A673 (cell line): ENCODE measurements at regions not wholly inside any gene's neighbourhood (a gene's known extent, or its start where the extent isn't known, plus 50 kb on each side); places are given as distances from the start of the nearest gene placed in this dataset.

Experiments used
- BruUV-seq: library from RNA; stranded (reverse); fragments of 400-500 nt; replicated peaks from 2 replicates; lab custom pipeline; 2021; lab: Mats Ljungman, UMichigan
- CTCF ChIA-PET: fragments of 300-600 bp; sonication (Branson Sonifier 250); formaldehyde crosslinking; loops from one replicate; lab custom pipeline; 2022; ENCODE audit warnings: antibody characterized with exemption; lab: Charles Lee
- POLR2A ChIA-PET: fragments of 300-600 bp; sonication (Branson Sonifier 250); formaldehyde crosslinking; loops from one replicate; lab custom pipeline; 2022; ENCODE audit warnings: antibody characterized with exemption; ENCODE audit not compliant: low non-redundant PET; lab: Charles Lee
- DNase-seq: peaks from one replicate; pipeline ENCODE4 v3.0.0-alpha.2; 2015; ENCODE audit warnings: low spot score
- H3K27ac ChIP-seq: fragments of 200-600 bp; sonication (generic); 2 replicates; pipeline ENCODE4 v1.5.1; 2016; ENCODE audit warnings: mixed run types, low read depth, mild to moderate bottlenecking, mixed read lengths, antibody characterized with exemption, low read length; ENCODE audit not compliant: poor library complexity, severe bottlenecking
- H3K27me3 ChIP-seq: fragments of 200-600 bp; sonication (generic); replicated peaks from 2 replicates; pipeline ENCODE4 v1.6.1; 2017; ENCODE audit warnings: mixed run types, low read depth, mild to moderate bottlenecking, mixed read lengths, antibody characterized with exemption, low read length; ENCODE audit not compliant: insufficient read depth, poor library complexity
- H3K36me3 ChIP-seq: fragments of 200-600 bp; sonication (generic); 2 replicates; pipeline ENCODE4 v1.6.1; 2016; ENCODE audit warnings: mixed run types, mild to moderate bottlenecking, mixed read lengths, antibody characterized with exemption, low read length; ENCODE audit not compliant: insufficient read depth, poor library complexity, severe bottlenecking
- H3K4me1 ChIP-seq: fragments of 200-600 bp; sonication (generic); 2 replicates; pipeline ENCODE4 v1.6.1; 2017; ENCODE audit warnings: mixed run types, mild to moderate bottlenecking, mixed read lengths, antibody characterized with exemption, low read length; ENCODE audit not compliant: insufficient read depth, poor library complexity, severe bottlenecking
- H3K4me3 ChIP-seq: fragments of 200-600 bp; sonication (generic); 2 replicates; pipeline ENCODE4 v1.5.1; 2016; ENCODE audit warnings: low read depth, mixed run types, mild to moderate bottlenecking, mixed read lengths, low read length; ENCODE audit not compliant: poor library complexity, severe bottlenecking
- H3K9me3 ChIP-seq: fragments of 200-600 bp; sonication (generic); 2 replicates; pipeline ENCODE4 v1.6.1; 2016; ENCODE audit warnings: mixed run types, low read depth, mild to moderate bottlenecking, mixed read lengths, antibody characterized with exemption, low read length; ENCODE audit not compliant: poor library complexity, severe bottlenecking
- CTCF ChIP-seq: fragments of 300-800, 200-600 bp; sonication (generic); conservative IDR thresholded peaks from 2 replicates; pipeline ENCODE4 v1.5.1; 2017; ENCODE audit warnings: low read depth, mild to moderate bottlenecking, antibody characterized with exemption, low read length, moderate library complexity, mixed read lengths
- EZH2 ChIP-seq: fragments of 200-600 bp; sonication (generic); IDR thresholded peaks from 2 replicates; pipeline ENCODE4 v1.6.1; 2017; ENCODE audit warnings: borderline replicate concordance, low read depth, mild to moderate bottlenecking, mixed read lengths, antibody characterized with exemption, low read length; ENCODE audit not compliant: poor library complexity, severe bottlenecking
- intact Hi-C: fragments of 100-400 bp; cut with micrococcal nuclease; formaldehyde crosslinking; loops from one replicate; pipeline ENCODE4 v1.10.0; 2022; ENCODE audit not compliant: unreplicated experiment

- POLR2A ChIA-PET, result no interaction called here
- no TSS peak for BruUV-seq
- H3K27me3 ChIP-seq, result no peaks in the 10 kb centered on the region
- no peak overlapping the region for H3K4me3 ChIP-seq
- no peak overlapping the region for H3K27ac ChIP-seq
- no peak for DNase-seq
- TF ChIP-seq EZH2, result no peak
- intact Hi-C loops, result no loop called here
- H3K36me3 ChIP-seq, result no peaks in the 10 kb centered on the region
- H3K4me1 ChIP-seq, result no peaks in the 10 kb centered on the region
- CTCF ChIA-PET, result no interaction called here
- no peaks in the 10 kb centered on the region for H3K9me3 ChIP-seq
Measured at GRCh38 chrX:121931567-121931966, 884.2 kb downstream of the GLUD2 start.

- Histone ChIP-seq H3K4me1 (no peaks in the 10 kb centered on the region), H3K27me3 (no peaks in the 10 kb centered on the region), H3K27ac (no peak overlapping the region), H3K4me3 (no peak overlapping the region), H3K36me3 (no peaks in the 10 kb centered on the region), H3K9me3 (no peaks in the 10 kb centered on the region)
- ChIA-PET CTCF (no interaction called here), POLR2A (no interaction called here)
- TF ChIP-seq EZH2, result no peak
- no peak for TF ChIP-seq CTCF
- intact Hi-C loops, result no loop called here
- no TSS peak for BruUV-seq
- DNase-seq, result no peak
Measured at GRCh38 chrX:121932688-121933087, 885.3 kb downstream of the GLUD2 start.

GRCh38 chrX:121949041-121949760, 901.8 kb downstream of the GLUD2 start:
- Histone ChIP-seq H3K27ac (no peak overlapping the region), H3K4me3 (no peak overlapping the region), H3K4me1 (no peaks in the 10 kb centered on the region), H3K27me3 (no peaks in the 10 kb centered on the region), H3K36me3 (no peaks in the 10 kb centered on the region), H3K9me3 (peaks cover 17% of the 10 kb centered on the region)
- ChIA-PET CTCF (no interaction called here), POLR2A (no interaction called here)
- intact Hi-C loops, result no loop called here
- TF ChIP-seq CTCF (no peak), EZH2 (no peak)
- DNase-seq, result no peak
- BruUV-seq, result no TSS peak

GRCh38 chrX:121958886-121959285, 911.5 kb downstream of the GLUD2 start:
- CTCF ChIA-PET, result no interaction called here
- Histone ChIP-seq H3K27ac (no peak overlapping the region), H3K9me3 (peaks cover 26% of the 10 kb centered on the region), H3K4me1 (no peaks in the 10 kb centered on the region), H3K27me3 (no peaks in the 10 kb centered on the region), H3K4me3 (no peak overlapping the region), H3K36me3 (no peaks in the 10 kb centered on the region)
- intact Hi-C loops, result no loop called here
- no peak for DNase-seq
- TF ChIP-seq CTCF (no peak), EZH2 (no peak)
- no TSS peak for BruUV-seq
- POLR2A ChIA-PET, result no interaction called here
